NT2/D1 (cell line): ENCODE measurements at regions not wholly inside any gene's neighbourhood (a gene's known extent, or its start where the extent isn't known, plus 50 kb on each side); places are given as distances from the start of the nearest gene placed in this dataset.
"Not testable (repeated sequence)": the region's sequence is repeated elsewhere in the genome, so short reads cannot be mapped to it uniquely, and the experiment has no call there.

ENCODE experiments used
- DNase-seq: peaks from one replicate; pipeline ENCODE4 v3.0.0-alpha.2; 2011; ENCODE audit warnings: low read depth, low spot score
- H3K27me3 ChIP-seq: 2 replicates; pipeline ENCODE4 v1.6.0; 2011; ENCODE audit warnings: mild to moderate bottlenecking; ENCODE audit not compliant: insufficient read length, insufficient read depth
- H3K36me3 ChIP-seq: 2 replicates; pipeline ENCODE4 v1.6.1; 2011; ENCODE audit warnings: mild to moderate bottlenecking, low read length, mixed read lengths; ENCODE audit not compliant: insufficient read depth, insufficient read length
- H3K4me1 ChIP-seq: 2 replicates; pipeline ENCODE4 v1.5.1; 2011; ENCODE audit not compliant: insufficient read depth, insufficient read length
- H3K4me3 ChIP-seq: 2 replicates; pipeline ENCODE4 v1.5.1; 2011; ENCODE audit warnings: low read depth; ENCODE audit not compliant: insufficient read length
- H3K9ac ChIP-seq: 2 replicates; pipeline ENCODE4 v1.6.0; 2011; ENCODE audit warnings: low read depth; ENCODE audit not compliant: insufficient read length
- H3K9me3 ChIP-seq: 2 replicates; pipeline ENCODE4 v1.5.1; 2011; ENCODE audit warnings: mild to moderate bottlenecking, low read length; ENCODE audit not compliant: insufficient read depth
- SUZ12 ChIP-seq: IDR thresholded peaks from 2 replicates; pipeline ENCODE4 v1.6.1; 2011; ENCODE audit not compliant: insufficient read length, insufficient read depth; ENCODE audit errors: extremely low read depth
- YY1 ChIP-seq: IDR thresholded peaks from 2 replicates; pipeline ENCODE4 v1.6.1; 2011; ENCODE audit not compliant: insufficient read length, insufficient read depth
- ZNF274 ChIP-seq: IDR thresholded peaks from 2 replicates; pipeline ENCODE4 v1.6.1; 2011; ENCODE audit warnings: mild to moderate bottlenecking, low read depth, low read length

- Histone ChIP-seq H3K9me3 (no peaks in the 10 kb centered on the region), H3K27me3 (no peaks in the 10 kb centered on the region), H3K4me3 (no peak overlapping the region), H3K36me3 (no peaks in the 10 kb centered on the region), H3K9ac (no peak overlapping the region), H3K4me1 (no peaks in the 10 kb centered on the region)
- TF ChIP-seq SUZ12 (no peak), ZNF274 (no peak), YY1 (no peak)
- DNase-seq: no peak
Measured at GRCh38 chr2:65604246-65604645, 171.8 kb upstream of the SPRED2 start.

- Histone ChIP-seq H3K27me3 (no peaks in the 10 kb centered on the region), H3K9me3 (no peaks in the 10 kb centered on the region), H3K4me3 (no peak overlapping the region), H3K36me3 (no peaks in the 10 kb centered on the region), H3K4me1 (no peaks in the 10 kb centered on the region), H3K9ac (no peak overlapping the region)
- DNase-seq: no peak
- TF ChIP-seq SUZ12 (no peak), ZNF274 (no peak), YY1 (no peak)
Measured at GRCh38 chr2:65602603-65603235, 170.3 kb upstream of the SPRED2 start.

GRCh38 chr2:65600871-65601270, 168.5 kb upstream of the SPRED2 start:
- not testable (repeated sequence) for H3K9ac ChIP-seq, H3K9me3 ChIP-seq, H3K4me3 ChIP-seq, H3K27me3 ChIP-seq, H3K4me1 ChIP-seq, DNase-seq, H3K36me3 ChIP-seq

- H3K4me3 ChIP-seq: not testable (repeated sequence)
Measured at GRCh38 chr2:65600351-65600750, 168.0 kb upstream of the SPRED2 start.

GRCh38 chr2:65599693-65600092, 167.3 kb upstream of the SPRED2 start:
- Histone ChIP-seq H3K27me3 (no peaks in the 10 kb centered on the region), H3K36me3 (no peaks in the 10 kb centered on the region), H3K4me1 (no peaks in the 10 kb centered on the region), H3K9me3 (no peaks in the 10 kb centered on the region), H3K9ac (no peak overlapping the region), H3K4me3 (no peak overlapping the region)
- TF ChIP-seq SUZ12: no peak
- no peak for TF ChIP-seq ZNF274
- no peak for TF ChIP-seq YY1
- no peak for DNase-seq

More at GRCh38 chr2:65600351-65600750, 168.0 kb upstream of the SPRED2 start:
- not testable (repeated sequence) for H3K27me3 ChIP-seq, H3K9me3 ChIP-seq, H3K9ac ChIP-seq, H3K4me1 ChIP-seq, H3K36me3 ChIP-seq, DNase-seq

- Histone ChIP-seq H3K27me3 (no peaks in the 10 kb centered on the region), H3K36me3 (no peaks in the 10 kb centered on the region)
- DNase-seq: no peak
Measured at GRCh38 chr2:65598996-65599395, 166.6 kb upstream of the SPRED2 start.

GRCh38 chr2:65598264-65598663, 165.9 kb upstream of the SPRED2 start:
- Histone ChIP-seq H3K4me1 (no peaks in the 10 kb centered on the region), H3K27me3 (no peaks in the 10 kb centered on the region), H3K9me3 (no peaks in the 10 kb centered on the region), H3K36me3 (no peaks in the 10 kb centered on the region), H3K4me3 (no peak overlapping the region), H3K9ac (no peak overlapping the region)
- DNase-seq: no peak
- TF ChIP-seq ZNF274 (no peak), YY1 (no peak), SUZ12 (no peak)

More at GRCh38 chr2:65598996-65599395, 166.6 kb upstream of the SPRED2 start:
- H3K4me1 ChIP-seq: no peaks in the 10 kb centered on the region
- H3K9ac ChIP-seq: no peak overlapping the region
- TF ChIP-seq YY1 (no peak), SUZ12 (no peak), ZNF274 (no peak)
- no peak overlapping the region for H3K4me3 ChIP-seq
- no peaks in the 10 kb centered on the region for H3K9me3 ChIP-seq

GRCh38 chr2:65595630-65596029, 163.2 kb upstream of the SPRED2 start:
- H3K36me3 ChIP-seq: no peaks in the 10 kb centered on the region
- no peak for DNase-seq
- H3K27me3 ChIP-seq: no peaks in the 10 kb centered on the region
- H3K4me1 ChIP-seq: no peaks in the 10 kb centered on the region
- no peak overlapping the region for H3K4me3 ChIP-seq
- no peak overlapping the region for H3K9ac ChIP-seq
- H3K9me3 ChIP-seq: no peaks in the 10 kb centered on the region
- TF ChIP-seq ZNF274 (no peak), SUZ12 (no peak)
